GM18520 (cell line): ENCODE measurements at regions not wholly inside any gene's neighbourhood (a gene's known extent, or its start where the extent isn't known, plus 50 kb on each side); places are given as distances from the start of the nearest gene placed in this dataset.
"Not testable (repeated sequence)": the region's sequence is repeated elsewhere in the genome, so short reads cannot be mapped to it uniquely, and the experiment has no call there.

Source experiments
- ATAC-seq: cut with Tn5 transposase; IDR thresholded peaks from one replicate; pipeline ENCODE4 v1.9.1; 2021; ENCODE audit not compliant: unreplicated experiment

- no peak for ATAC-seq
Observed at GRCh38 chr20:22941550-22941949, 93.6 kb upstream of the SSTR4 start.

DNA sequence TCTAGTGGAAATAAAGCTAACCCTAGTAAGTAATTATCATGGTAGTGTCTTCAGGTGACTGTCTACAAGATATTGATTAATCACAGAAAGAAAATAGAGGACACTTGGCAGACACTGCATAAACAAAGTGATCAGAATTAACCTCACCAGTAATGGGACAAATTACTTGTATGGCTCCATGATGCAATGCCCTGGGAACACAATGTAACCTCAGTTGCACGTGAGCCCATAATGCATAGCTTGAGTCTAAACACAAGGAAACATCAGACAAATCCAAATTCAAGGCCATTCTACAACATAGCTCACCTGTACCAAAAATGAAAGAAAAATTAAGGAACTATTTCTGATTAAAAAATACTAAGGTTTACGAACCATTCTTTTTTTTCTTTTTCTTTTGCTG lies 92.4 kb upstream of the SSTR4 start:
- no peak for ATAC-seq

DNA sequence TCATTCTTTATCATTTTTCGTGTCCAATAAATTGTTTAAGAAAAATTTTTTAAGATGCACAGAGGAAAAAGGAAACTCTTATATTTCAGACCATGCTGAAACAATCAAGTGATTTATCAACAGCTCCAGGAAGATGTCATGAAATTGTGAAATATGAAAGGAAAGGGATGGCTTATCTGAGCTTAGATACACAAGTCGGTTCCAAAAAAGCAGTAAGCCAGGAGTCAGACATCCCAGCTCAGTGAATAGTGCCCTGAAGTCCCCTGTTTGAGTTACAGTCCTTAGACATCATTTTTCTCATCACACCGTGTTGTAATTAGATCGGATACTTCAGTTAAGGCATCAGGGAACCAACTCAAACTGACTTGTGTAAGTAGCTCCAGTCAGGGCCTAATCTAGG lies 91.0 kb upstream of the SSTR4 start:
- ATAC-seq = no peak

DNA sequence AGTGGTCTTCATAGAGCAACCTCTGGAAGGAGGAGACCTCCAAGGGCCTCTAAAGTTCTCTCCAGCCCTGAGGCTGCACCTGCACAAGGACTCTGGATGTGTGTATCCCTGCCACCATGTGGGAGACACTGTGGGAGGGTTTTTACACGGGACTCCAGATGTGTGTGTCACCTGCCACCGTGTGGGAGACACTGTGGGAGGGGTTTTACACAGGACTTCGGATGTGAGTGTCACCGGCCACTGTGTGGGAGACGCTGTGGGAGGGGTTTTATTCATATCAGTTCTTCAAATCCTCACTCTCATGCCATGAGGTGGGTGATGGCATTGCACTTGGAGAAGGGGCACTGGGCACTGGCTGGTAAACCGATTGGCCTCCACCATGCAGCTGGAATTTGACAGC lies 90.2 kb upstream of the SSTR4 start:
- no peak for ATAC-seq

DNA sequence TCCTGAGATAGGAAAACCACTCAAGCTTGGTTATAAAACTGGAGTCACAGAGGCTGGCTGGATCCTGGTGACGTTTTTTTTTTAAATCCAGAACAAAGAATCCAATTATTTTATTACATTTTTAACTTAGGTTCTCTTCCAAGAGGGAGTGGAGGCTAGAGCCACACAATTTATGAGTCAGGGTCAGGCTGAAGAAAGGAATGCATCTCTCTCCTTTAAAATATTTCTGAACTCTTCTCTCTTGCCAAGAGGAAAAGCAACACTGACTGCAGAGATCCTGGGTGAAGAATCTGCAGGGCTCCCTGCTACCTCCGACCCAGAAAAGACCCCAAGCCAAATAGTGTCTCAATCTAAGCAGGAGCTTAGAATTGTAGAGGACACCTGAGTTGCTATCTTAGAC lies 88.5 kb upstream of the SSTR4 start:
- ATAC-seq = no peak

- ATAC-seq = no peak
Observed at GRCh38 chr20:22949331-22950109, 85.6 kb upstream of the SSTR4 start.

GRCh38 chr20:22951966-22952365 lies 83.1 kb upstream of the SSTR4 start:
- ATAC-seq = no peak

DNA sequence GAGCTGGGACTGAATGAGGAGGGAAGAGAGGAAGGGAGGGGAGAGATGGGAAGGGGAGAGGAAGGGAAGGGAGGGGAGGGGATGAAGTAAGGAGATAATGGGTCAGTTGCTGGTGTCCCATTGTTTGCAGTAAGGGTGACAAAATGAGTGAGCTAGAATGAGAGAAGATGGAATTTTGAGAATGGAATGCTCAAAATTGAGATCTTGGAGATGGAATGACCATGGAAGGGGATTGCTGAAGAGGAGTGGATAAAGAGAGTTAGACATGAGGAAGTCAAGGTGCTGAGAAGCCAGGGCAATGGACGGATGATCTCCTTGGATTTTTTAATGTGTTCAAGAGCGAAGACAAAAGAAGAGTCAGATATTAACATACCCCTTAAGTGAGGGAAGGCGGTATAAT lies 80.5 kb upstream of the SSTR4 start:
- no peak for ATAC-seq

DNA sequence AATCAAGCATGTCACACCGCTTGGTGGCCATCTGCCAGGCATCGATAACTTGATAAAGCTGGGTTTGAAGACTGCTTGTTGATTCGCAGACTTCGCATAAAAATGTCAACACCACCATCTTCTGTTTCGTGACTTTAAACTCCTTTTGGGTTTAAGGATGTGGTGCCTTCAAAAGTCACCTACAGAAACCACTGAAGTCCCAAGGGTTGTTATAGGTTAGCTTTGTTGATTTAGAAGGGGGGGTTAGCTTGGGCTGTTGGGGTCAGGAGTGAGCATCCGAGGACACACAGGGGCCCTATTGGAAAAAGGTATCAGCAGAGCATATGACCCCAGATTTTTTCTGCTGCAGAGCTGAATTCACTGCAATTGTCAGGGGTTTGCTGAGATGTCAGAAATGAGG lies 76.7 kb upstream of the SSTR4 start:
- ATAC-seq = no peak

DNA sequence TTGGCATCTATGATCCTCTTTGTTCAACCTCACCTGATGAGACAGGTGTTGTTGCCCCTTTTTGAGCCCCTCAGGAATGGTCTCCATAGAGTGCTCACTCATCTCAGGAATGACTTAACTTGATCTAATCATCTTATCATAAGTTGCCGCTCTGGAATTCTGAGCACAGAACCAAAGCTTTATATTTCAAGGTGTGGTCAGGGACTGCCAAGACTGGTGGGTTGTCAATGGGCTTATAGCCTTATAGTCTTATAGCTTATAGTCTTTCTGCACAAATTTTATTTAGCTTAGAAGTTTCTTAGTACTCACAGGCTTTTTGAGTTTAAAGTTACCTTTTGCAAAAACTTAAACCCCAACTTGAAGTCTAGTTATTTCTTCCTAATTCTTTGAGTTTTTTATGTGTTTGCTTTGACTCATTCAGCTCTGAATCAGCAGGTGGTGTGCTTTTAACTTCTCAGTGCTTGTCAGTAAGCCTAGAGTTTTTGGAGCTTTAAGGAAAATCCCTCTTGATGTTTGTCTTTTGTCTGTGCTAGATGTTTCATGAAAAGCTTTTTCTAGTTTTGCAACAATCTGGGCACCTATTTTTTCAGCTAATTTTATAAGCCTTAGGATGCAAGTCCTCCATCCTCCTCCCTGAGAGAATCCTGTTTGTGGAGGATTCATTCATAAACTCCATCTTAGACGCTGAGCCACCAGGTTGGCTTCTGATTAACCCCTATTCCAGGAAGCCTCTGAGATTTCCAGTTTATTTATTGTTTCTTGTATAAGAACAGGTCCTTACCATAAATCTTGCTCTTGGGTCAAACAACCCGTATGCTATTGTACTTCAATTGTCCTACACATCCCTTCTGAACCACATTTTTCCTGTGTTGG lies 72.3 kb upstream of the SSTR4 start:
- ATAC-seq = no peak

GRCh38 chr20:22963581-22963980 lies 71.5 kb upstream of the SSTR4 start:
- no peak for ATAC-seq

GRCh38 chr20:22966787-22967464 lies 68.2 kb upstream of the SSTR4 start:
- ATAC-seq = no peak

GRCh38 chr20:22967706-22968105 lies 67.4 kb upstream of the SSTR4 start:
- ATAC-seq = not testable (repeated sequence)

GRCh38 chr20:22969031-22969430 lies 66.1 kb upstream of the SSTR4 start:
- not testable (repeated sequence) for ATAC-seq

DNA sequence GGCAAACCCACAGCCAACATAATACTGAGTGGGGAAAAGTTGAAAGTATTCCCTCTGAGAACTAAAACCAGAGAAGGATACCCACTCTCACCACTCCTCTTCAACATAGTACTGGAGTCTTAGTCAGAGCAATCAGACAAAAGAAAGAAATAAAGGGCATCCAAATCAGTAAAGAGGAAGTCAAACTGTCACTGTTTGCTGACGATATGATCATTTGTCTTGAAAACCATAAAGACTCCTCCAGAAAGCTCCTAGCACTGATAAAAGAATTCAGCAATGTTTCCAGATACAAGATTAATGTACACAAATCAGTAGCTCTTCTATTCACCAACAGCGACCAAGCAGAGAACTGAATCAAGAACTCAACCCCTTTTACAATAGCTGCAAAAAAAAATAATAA lies 64.0 kb upstream of the SSTR4 start:
- not testable (repeated sequence) for ATAC-seq

DNA sequence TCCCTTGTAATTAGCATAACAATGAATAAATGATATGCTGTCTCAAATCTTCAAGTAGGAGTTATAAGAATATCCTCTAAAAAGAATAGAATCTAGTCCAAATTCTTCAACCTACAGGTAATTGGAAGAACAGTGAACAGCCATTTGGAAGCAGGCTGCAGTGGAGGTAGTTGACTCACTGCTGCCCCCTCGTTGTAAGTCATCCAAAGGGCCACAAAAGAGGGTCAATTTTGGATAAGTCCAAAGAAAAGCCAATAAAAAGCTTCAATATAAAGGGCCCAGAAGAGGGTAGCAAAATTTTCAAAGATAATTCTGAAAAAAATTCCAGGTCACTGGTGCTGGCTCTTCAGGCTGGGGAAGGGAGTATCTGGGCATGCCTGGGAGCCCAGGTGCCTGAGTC lies 60.8 kb upstream of the SSTR4 start:
- ATAC-seq = no peak

- ATAC-seq = no peak
Observed at GRCh38 chr20:22977047-22977785, 57.9 kb upstream of the SSTR4 start.

DNA sequence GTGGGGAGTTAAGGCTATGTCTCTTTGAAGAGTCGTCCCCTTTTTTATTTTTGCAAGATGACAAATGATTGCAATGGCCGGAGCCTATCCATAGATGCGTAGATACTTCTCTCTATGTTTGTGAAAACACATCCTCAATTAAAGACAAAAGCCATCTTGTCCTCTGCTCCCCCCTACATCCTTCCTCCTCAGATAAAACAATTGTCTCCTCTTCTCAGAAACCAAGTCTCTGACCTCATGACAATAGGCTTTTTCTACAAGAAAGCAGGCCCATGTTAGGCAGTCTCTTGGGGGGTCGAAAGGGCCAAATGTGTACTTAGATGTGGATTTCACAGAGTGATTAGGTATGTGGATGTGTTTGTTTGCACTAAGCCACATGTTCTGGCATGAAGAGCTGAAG lies 51.1 kb upstream of the SSTR4 start:
- ATAC-seq = no peak

DNA sequence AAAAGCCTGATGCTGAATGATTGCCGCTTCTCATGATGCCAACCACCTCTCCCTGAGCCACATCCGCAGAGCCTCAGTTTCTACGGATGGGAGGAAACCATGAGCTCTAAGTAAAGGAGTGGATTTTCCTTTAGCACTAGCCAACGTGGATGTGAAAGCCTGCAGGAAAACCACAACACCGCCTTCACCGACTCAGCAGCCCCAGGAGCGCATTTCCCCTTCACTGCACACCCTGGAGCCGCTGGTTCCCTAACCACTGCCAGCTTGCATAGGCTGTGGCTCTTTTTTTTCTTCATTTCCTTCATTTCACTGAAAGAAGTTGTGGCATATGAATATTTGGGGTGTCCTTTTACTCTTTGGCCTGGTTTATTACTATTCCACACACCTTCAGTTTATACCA lies 50.5 kb upstream of the SSTR4 start:
- ATAC-seq = no peak

GRCh38 chr20:22985239-22985778 lies 49.8 kb upstream of the SSTR4 start:
- ATAC-seq = no peak
